ENCODE measurements at regions not wholly inside any gene's neighbourhood (a gene's known extent, or its start where the extent isn't known, plus 50 kb on each side); places are given as distances from the start of the nearest gene placed in this dataset.

DNA sequence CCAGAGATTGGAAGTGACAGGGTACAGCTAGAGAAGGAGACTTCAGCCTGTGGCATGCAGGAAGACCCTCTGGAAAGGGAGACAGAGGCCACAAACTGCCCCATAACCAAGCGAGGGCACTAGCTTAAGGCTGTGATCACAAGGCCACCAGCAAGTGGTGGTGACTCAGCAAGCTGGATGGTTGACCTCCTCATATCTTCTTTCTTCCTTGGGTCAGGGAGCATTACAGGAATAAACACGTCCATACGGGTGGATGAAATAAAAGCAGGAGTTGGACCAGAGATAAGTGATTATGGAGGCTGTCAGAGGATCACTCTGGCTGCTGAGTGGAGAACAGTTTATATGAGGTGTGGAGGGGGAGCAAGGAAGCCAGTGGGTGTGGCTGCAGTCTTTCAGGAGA is 234.6 kb upstream of the TAS2R1 start:
- no peak for TF ChIP-seq CTCF (IDR thresholded peaks at IDR 0.05; ENCODE audit: borderline replicate concordance)
- H3K4me3 ChIP-seq: no peak overlapping the region
- no peak for DNase-seq
- intact Hi-C loops (cut with micrococcal nuclease): no loop called here
- H3K4me1 ChIP-seq: no peaks in the 10 kb centered on the region
- H3K36me3 ChIP-seq: no peaks in the 10 kb centered on the region
- H3K27ac ChIP-seq (replicated peaks): no peak overlapping the region
- no peaks in the 10 kb centered on the region for H3K27me3 ChIP-seq (ENCODE audit: low read depth)
- peaks cover 39% of the 10 kb centered on the region for H3K9me3 ChIP-seq (replicated peaks)

DNA sequence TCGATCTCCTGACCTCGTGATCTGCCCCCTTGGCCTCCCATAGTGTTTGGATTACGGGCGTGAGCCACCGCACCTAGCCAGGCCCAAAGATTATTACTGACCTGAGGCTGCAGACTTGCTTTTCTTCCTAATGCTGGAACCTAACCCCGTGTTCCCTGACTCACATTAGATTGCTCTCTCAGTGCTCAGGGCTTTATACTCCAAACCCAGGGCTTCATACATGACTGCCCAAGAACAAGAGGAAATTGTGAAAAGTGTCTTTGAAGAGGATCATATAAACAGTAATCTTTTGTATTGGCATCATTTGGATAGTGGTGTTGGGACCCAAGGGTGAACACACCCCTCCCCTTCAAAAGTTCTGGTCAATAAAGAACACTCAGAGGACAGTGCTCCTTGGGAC is 233.3 kb upstream of the TAS2R1 start:
- intact Hi-C loops (cut with micrococcal nuclease): no loop called here
- Histone ChIP-seq H3K4me3 (no peak overlapping the region), H3K27ac (replicated peaks) (no peak overlapping the region), H3K36me3 (no peaks in the 10 kb centered on the region), H3K4me1 (no peaks in the 10 kb centered on the region), H3K27me3 (ENCODE audit: low read depth) (no peaks in the 10 kb centered on the region), H3K9me3 (replicated peaks) (peaks cover 39% of the 10 kb centered on the region)
- no peak for TF ChIP-seq CTCF (IDR thresholded peaks at IDR 0.05; ENCODE audit: borderline replicate concordance)
- DNase-seq: no peak

- H3K27ac ChIP-seq (replicated peaks): no peak overlapping the region
- no peaks in the 10 kb centered on the region for H3K4me1 ChIP-seq
- intact Hi-C loops (cut with micrococcal nuclease): no loop called here
- no peak overlapping the region for H3K4me3 ChIP-seq
- no peak for TF ChIP-seq CTCF (IDR thresholded peaks at IDR 0.05; ENCODE audit: borderline replicate concordance)
- no peaks in the 10 kb centered on the region for H3K27me3 ChIP-seq (ENCODE audit: low read depth)
- no peaks in the 10 kb centered on the region for H3K36me3 ChIP-seq
- peaks cover 40% of the 10 kb centered on the region for H3K9me3 ChIP-seq (replicated peaks)
- no peak for DNase-seq
Measured at GRCh38 chr5:9861666-9862256, 231.6 kb upstream of the TAS2R1 start.

DNA sequence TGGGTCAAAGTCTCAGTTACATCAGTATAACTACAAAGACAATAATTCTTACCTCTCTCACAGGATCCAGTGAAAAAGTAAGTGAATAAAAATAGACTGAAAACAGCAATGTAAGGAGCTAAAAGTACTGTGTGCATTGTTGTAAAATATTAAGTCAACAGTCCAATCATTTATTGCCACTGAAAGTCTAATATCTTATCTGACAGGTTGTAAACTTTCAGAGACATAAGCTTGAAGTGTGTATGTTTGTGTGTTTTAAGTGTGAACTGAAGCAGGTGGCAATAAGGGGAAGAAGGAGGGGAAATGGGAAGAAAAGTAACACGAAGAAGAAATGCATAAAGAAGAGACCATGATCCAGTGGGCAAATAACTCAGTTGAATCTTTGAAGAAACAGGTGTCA is 229.7 kb upstream of the TAS2R1 start:
- H3K27me3 ChIP-seq (ENCODE audit: low read depth): no peaks in the 10 kb centered on the region
- H3K4me1 ChIP-seq: no peaks in the 10 kb centered on the region
- no peak for DNase-seq
- no peak for TF ChIP-seq CTCF (IDR thresholded peaks at IDR 0.05; ENCODE audit: borderline replicate concordance)
- intact Hi-C loops (cut with micrococcal nuclease): no loop called here
- H3K4me3 ChIP-seq: no peak overlapping the region
- no peaks in the 10 kb centered on the region for H3K36me3 ChIP-seq
- no peak overlapping the region for H3K27ac ChIP-seq (replicated peaks)
- peaks cover 27% of the 10 kb centered on the region for H3K9me3 ChIP-seq (replicated peaks)

- Histone ChIP-seq H3K36me3 (no peaks in the 10 kb centered on the region), H3K4me1 (no peaks in the 10 kb centered on the region), H3K27ac (replicated peaks) (no peak overlapping the region), H3K27me3 (ENCODE audit: low read depth) (peaks cover 2% of the 10 kb centered on the region), H3K9me3 (replicated peaks) (peaks cover 19% of the 10 kb centered on the region), H3K4me3 (no peak overlapping the region)
- intact Hi-C loops (cut with micrococcal nuclease): no loop called here
- no peak for TF ChIP-seq CTCF (IDR thresholded peaks at IDR 0.05; ENCODE audit: borderline replicate concordance)
- no peak for DNase-seq
Measured at GRCh38 chr5:9858043-9858442, 227.9 kb upstream of the TAS2R1 start.

All from left ventricle myocardium inferior (tissue), 1 donor.